GM13976 (cell line): ENCODE measurements at regions not wholly inside any gene's neighbourhood (a gene's known extent, or its start where the extent isn't known, plus 50 kb on each side); places are given as distances from the start of the nearest gene placed in this dataset.

Experiments used
- DNase-seq: peaks from one replicate; pipeline ENCODE4 v3.0.0; 2012; ENCODE audit warnings: low spot score
- in situ Hi-C: fragments of 300-500 bp; cut with MboI; formaldehyde crosslinking; loops from one replicate; pipeline ENCODE4 v1.12.0; 2022; ENCODE audit warnings: low sequenced_read_pairs, mixed read lengths, inconsistent platforms; ENCODE audit not compliant: unreplicated experiment
- TF ChIP-seq, protein P1 (sequence below): IDR thresholded peaks from 2 replicates; pipeline ENCODE4 v1.5.1; 2012; ENCODE audit warnings: borderline replicate concordance, mild to moderate bottlenecking; ENCODE audit not compliant: insufficient read depth; ENCODE audit errors: extremely low read depth, missing control alignments, control extremely low read depth

DNA sequence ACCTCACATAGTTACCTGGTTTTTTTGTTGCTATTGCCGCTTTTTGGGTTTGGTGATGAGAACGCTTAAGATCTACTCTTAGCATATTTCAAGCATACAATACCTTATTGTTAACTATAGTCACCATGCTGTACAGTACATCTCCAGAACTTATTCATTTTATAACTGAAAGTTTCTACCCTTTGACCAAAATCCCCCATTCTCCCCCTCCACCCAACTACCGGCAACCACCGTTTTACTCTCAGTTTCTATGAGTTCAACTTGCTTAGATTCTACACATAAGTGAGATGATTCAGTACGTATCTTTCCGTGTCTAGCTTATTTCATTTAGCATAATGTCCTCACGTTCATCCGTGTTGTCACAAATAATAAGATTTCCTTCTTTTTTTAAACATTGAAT, 86.7 kb upstream of the IL6 start:
- DNase-seq, result peak; percentile 46
- TF ChIP-seq, protein P1, sequence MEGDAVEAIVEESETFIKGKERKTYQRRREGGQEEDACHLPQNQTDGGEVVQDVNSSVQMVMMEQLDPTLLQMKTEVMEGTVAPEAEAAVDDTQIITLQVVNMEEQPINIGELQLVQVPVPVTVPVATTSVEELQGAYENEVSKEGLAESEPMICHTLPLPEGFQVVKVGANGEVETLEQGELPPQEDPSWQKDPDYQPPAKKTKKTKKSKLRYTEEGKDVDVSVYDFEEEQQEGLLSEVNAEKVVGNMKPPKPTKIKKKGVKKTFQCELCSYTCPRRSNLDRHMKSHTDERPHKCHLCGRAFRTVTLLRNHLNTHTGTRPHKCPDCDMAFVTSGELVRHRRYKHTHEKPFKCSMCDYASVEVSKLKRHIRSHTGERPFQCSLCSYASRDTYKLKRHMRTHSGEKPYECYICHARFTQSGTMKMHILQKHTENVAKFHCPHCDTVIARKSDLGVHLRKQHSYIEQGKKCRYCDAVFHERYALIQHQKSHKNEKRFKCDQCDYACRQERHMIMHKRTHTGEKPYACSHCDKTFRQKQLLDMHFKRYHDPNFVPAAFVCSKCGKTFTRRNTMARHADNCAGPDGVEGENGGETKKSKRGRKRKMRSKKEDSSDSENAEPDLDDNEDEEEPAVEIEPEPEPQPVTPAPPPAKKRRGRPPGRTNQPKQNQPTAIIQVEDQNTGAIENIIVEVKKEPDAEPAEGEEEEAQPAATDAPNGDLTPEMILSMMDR, result no peak
- in situ Hi-C loops, result no loop called here

DNA sequence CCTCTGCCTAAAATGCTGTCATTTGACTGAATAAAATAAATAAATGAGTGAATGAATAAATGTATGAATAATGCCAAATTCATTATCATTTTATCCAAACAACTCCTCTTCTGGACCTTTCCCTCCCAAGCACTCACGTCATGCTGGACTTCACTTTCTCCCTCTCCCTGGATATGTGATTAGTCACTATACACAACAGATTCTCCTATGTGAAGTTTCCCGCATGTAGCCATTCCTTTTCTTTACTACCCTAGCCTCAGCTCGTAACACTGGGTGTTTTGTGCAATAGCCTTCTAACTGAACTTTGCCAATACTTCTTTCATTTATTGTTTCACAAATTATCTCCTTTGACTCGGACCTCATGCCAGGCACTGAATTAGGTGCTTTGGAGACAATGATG, 87.6 kb upstream of the IL6 start:
- in situ Hi-C loops, result no loop called here
- TF ChIP-seq, protein P1, result no peak
- DNase-seq, result no peak

DNA sequence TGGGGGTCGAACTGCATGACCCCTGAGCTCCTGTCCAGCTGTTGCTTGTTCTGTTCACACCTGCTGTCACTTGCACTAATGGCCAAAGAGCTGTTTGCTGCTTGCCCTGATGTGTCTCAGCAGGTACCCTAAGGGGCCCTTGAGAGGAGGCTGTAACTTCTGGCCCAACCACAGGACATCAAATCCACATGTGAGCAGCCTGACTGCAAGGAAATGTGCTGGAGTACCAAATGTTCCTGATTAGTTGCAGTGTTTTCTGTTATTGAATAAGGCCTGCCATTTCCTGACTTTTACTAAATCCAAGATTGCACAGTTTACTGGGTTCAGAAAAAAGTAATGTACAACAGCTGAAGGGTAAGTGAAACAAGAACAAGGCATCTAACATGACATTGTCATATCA, 91.7 kb upstream of the IL6 start:
- in situ Hi-C loops, result no loop called here
- TF ChIP-seq, protein P1, result no peak
- DNase-seq, result no peak

DNA sequence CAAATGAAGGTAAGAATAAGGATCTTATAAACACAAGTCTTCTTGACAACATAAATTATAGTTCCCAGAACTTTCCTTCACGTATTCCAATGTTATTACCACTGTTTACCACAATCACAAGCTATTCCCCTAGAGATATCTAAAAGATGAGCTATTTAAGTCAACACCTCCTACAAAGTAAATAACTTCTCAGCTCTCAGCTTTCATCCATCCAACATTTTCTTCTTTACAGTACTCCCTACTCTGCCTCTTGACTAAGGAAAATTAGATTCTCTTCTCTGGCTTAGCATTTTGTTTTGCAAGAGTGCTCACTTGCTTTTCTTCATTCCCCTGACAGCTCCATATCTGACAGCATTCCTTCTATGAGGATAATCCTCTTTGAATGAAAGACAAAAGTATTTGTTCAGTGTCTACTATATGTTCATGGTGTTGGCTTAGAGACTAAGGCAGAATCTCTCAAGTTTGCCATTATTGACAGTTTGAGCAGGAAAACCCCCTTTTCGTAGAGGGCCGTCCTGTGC, 93.0 kb upstream of the IL6 start:
- TF ChIP-seq, protein P1, result no peak
- no peak for DNase-seq
- in situ Hi-C loops, result no loop called here

DNA sequence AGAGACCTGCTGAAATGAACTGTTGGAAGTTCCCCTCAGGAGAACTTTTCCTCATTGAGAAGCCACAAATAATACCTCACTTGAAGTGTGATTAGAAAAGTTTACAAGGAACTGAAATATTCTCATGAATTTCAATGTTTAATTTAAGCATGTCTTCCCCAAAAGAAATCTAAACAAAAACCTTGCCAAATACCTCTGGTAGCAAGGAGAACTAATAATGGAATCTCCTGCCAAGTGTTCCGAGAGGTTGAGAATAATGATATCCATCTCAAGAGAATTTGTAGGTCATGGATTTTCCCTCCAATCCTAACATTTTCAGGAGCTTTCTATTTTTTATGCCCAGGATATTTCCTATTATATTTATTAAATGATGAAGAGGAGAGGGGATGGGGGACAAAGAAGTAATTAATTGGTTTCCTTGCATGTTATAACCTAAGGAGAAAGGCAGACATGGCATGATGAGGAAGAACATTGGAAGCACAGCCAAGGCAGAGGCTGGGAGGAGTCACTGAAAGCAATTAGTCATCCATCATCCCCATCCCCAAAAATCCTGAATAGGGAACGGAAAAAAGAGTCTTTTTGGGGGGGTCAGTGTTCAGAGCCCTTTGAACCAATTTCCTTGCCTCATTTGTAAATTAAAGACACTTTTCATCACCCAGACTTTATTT, 93.6 kb upstream of the IL6 start:
- TF ChIP-seq, protein P1, result no peak
- no peak for DNase-seq
- in situ Hi-C loops, result no loop called here

DNA sequence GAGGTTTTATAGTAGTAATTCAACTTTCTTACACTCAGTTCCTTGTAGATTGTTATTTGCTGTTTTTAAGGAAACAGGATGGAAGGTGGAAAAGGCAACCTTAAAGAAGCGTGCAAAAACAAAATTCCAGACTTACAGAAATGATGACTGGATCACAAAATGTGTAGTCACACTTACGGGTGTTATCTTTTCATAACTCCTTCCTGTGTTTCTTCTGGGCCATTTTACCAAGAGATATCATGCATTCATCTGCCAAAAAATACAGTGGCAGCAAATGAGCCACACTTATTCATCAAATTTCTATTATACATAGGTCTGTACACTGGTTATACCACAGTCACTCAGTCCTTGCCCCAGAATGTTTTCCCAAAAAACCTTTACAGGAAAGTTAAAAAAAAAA, 94.3 kb upstream of the IL6 start:
- no peak for DNase-seq
- TF ChIP-seq, protein P1, result no peak
- in situ Hi-C loops, result no loop called here

DNA sequence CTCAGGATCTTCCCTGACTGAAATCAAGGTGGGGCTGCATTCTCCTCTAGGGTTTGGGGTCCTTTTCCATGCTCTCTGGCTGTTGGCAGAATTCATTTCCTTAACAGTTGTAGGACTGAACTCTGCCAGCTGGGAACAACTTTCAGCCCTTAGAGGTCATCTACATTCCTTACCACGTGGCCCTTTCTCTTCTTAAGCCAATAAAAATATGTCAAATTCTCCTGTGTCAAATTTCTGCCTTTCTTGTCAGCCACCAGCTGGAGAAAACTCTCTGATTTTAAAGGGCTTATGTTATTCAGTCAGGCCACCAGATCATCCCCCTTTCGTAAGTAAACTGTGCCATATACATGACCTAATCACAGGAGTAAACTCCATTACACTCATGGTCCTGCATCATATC, 95.3 kb upstream of the IL6 start:
- TF ChIP-seq, protein P1, result no peak
- no peak for DNase-seq
- in situ Hi-C loops, result no loop called here
